ENCODE measurements at regions not wholly inside any gene's neighbourhood (a gene's known extent, or its start where the extent isn't known, plus 50 kb on each side); places are given as distances from the start of the nearest gene placed in this dataset.
"Not testable (repeated sequence)": the region's sequence is repeated elsewhere in the genome, so short reads cannot be mapped to it uniquely, and the experiment has no call there.

GRCh38 chr2:192901446-192901845, 706.7 kb upstream of the TMEFF2 start:
- intact Hi-C loops (cut with DNase I) = no loop called here
- H3K9me3 ChIP-seq = no peaks in the 10 kb centered on the region

GRCh38 chr2:192899466-192899865, 704.7 kb upstream of the TMEFF2 start:
- Histone ChIP-seq H3K4me1 (no peaks in the 10 kb centered on the region), H3K27me3 (no peaks in the 10 kb centered on the region), H3K36me3 (no peaks in the 10 kb centered on the region), H3K27ac (no peak overlapping the region), H3K4me3 (replicated peaks in 1 of 3) (no peak overlapping the region), H3K9me3 (no peaks in the 10 kb centered on the region)
- TF ChIP-seq CTCF (IDR thresholded peaks at IDR 0.05) = no peak
- no peak for TF ChIP-seq POLR2A (IDR thresholded peaks at IDR 0.05)
- 62 to 69% methylated on average over 3 of the region's 3 CpGs for WGBS, 2 donors
- intact Hi-C loops (cut with DNase I) = no loop called here
- DNase-seq = no peak

More at GRCh38 chr2:192901446-192901845, 706.7 kb upstream of the TMEFF2 start:
- Histone ChIP-seq H3K27me3 (no peaks in the 10 kb centered on the region), H3K27ac (no peak overlapping the region), H3K4me1 (no peaks in the 10 kb centered on the region), H3K36me3 (no peaks in the 10 kb centered on the region), H3K4me3 (replicated peaks in 1 of 3) (no peak overlapping the region)
- no peak for TF ChIP-seq CTCF (IDR thresholded peaks at IDR 0.05)
- no peak for TF ChIP-seq POLR2A (IDR thresholded peaks at IDR 0.05)
- DNase-seq = no peak

GRCh38 chr2:192893976-192894375, 699.2 kb upstream of the TMEFF2 start:
- H3K4me3 ChIP-seq (replicated peaks in 1 of 3); DNase-seq; H3K9me3 ChIP-seq; H3K4me1 ChIP-seq; H3K27ac ChIP-seq; H3K36me3 ChIP-seq; intact Hi-C loops (cut with DNase I); H3K27me3 ChIP-seq: not testable (repeated sequence)
- 70 to 98% methylated on average over 2 to 9 of the region's 29 CpGs for WGBS, 2 donors

- no peaks in the 10 kb centered on the region for H3K4me1 ChIP-seq
- intact Hi-C loops (cut with DNase I) = no loop called here
- no peaks in the 10 kb centered on the region for H3K27me3 ChIP-seq
- no peaks in the 10 kb centered on the region for H3K36me3 ChIP-seq
- H3K27ac ChIP-seq = no peak overlapping the region
- H3K4me3 ChIP-seq (replicated peaks in 1 of 3) = no peak overlapping the region
- no peaks in the 10 kb centered on the region for H3K9me3 ChIP-seq
- no peak for TF ChIP-seq CTCF (IDR thresholded peaks at IDR 0.05)
- no peak for TF ChIP-seq POLR2A (IDR thresholded peaks at IDR 0.05)
- no peak for DNase-seq
Measured at GRCh38 chr2:192888109-192888508, 693.4 kb upstream of the TMEFF2 start.

GRCh38 chr2:192887337-192887736, 692.6 kb upstream of the TMEFF2 start:
- WGBS, 2 donors = 80 to 91% methylated on average over 1 of the region's 1 CpG
- no peaks in the 10 kb centered on the region for H3K27me3 ChIP-seq
- intact Hi-C loops (cut with DNase I) = no loop called here
- H3K4me3 ChIP-seq (replicated peaks in 1 of 3) = no peak overlapping the region
- DNase-seq = no peak
- H3K4me1 ChIP-seq = no peaks in the 10 kb centered on the region
- H3K27ac ChIP-seq = no peak overlapping the region
- no peaks in the 10 kb centered on the region for H3K9me3 ChIP-seq
- TF ChIP-seq POLR2A (IDR thresholded peaks at IDR 0.05) = no peak
- TF ChIP-seq CTCF (IDR thresholded peaks at IDR 0.05) = no peak
- H3K36me3 ChIP-seq = no peaks in the 10 kb centered on the region

- Histone ChIP-seq H3K36me3 (no peaks in the 10 kb centered on the region), H3K27ac (no peak overlapping the region), H3K4me1 (no peaks in the 10 kb centered on the region), H3K9me3 (no peaks in the 10 kb centered on the region), H3K27me3 (no peaks in the 10 kb centered on the region), H3K4me3 (replicated peaks in 1 of 3) (no peak overlapping the region)
- no peak for DNase-seq
- intact Hi-C loops (cut with DNase I) = no loop called here
- TF ChIP-seq POLR2A (IDR thresholded peaks at IDR 0.05) (no peak), CTCF (IDR thresholded peaks at IDR 0.05) (no peak)
- 45 to 62% methylated on average over 1 of the region's 1 CpG for WGBS, 2 donors
Measured at GRCh38 chr2:192886636-192887035, 691.9 kb upstream of the TMEFF2 start.
